AG09309 (cell line): ENCODE measurements at regions not wholly inside any gene's neighbourhood (a gene's known extent, or its start where the extent isn't known, plus 50 kb on each side); places are given as distances from the start of the nearest gene placed in this dataset.
"Not testable (repeated sequence)": the region's sequence is repeated elsewhere in the genome, so short reads cannot be mapped to it uniquely, and the experiment has no call there.

Experiments used
- DNase-seq: peaks from one replicate; pipeline ENCODE4 v3.0.0-alpha.2; 2010; ENCODE audit warnings: low read depth
- H3K4me3 ChIP-seq: 2 replicates; pipeline ENCODE4 v1.5.1; 2011; ENCODE audit warnings: mild to moderate bottlenecking, low read depth, low read length, moderate library complexity; ENCODE audit not compliant: control insufficient read depth
- TF ChIP-seq, protein P1 (sequence below): IDR thresholded peaks from 2 replicates; pipeline ENCODE4 v1.5.1; 2011; ENCODE audit warnings: mild to moderate bottlenecking, low read depth, low read length, inconsistent platforms; ENCODE audit not compliant: insufficient read depth, control insufficient read depth; ENCODE audit errors: missing control alignments

DNA sequence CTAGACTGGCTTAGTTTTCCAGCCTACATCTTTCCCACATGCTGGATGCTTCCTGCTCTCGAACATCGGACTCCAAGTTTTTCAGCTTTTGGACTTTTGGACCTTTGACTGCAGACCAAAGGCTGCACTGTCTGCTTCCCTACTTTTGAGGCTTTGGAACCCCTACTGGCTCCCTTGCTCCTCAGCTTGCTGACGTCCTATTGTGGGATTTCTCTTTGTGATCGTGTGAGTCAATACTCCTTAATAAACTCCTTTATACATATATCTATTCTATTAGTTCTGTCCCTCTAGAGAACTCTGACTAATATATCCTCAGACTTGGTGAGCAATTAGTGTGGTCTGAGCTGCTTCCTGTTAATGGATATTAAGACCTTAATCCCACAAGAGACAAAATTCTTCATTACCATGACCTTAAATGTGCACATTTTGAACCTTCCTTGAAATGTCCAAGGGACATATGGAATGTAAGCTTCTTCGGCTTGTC, 752.9 kb downstream of the CDH18 start:
- DNase-seq: no peak
- TF ChIP-seq, protein P1, sequence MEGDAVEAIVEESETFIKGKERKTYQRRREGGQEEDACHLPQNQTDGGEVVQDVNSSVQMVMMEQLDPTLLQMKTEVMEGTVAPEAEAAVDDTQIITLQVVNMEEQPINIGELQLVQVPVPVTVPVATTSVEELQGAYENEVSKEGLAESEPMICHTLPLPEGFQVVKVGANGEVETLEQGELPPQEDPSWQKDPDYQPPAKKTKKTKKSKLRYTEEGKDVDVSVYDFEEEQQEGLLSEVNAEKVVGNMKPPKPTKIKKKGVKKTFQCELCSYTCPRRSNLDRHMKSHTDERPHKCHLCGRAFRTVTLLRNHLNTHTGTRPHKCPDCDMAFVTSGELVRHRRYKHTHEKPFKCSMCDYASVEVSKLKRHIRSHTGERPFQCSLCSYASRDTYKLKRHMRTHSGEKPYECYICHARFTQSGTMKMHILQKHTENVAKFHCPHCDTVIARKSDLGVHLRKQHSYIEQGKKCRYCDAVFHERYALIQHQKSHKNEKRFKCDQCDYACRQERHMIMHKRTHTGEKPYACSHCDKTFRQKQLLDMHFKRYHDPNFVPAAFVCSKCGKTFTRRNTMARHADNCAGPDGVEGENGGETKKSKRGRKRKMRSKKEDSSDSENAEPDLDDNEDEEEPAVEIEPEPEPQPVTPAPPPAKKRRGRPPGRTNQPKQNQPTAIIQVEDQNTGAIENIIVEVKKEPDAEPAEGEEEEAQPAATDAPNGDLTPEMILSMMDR: no peak
- no peak overlapping the region for H3K4me3 ChIP-seq

DNA sequence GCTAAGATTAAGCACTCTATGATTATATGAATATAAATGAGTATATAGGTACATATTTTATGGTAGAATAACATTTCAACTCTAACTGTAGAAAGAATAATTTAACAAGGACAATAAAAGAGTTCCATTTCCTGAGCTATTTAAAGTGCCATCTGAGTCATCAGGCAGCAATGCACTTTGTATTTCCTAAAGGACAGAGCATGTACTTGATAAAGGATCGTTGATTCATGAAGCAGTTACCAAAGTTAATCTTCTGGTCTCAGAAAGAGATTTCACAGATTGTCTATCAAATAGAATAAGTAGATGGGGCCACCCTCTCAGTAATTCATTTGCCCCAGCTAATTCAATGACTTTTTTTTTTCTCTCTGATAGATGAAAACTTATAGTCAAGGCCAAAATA, 747.8 kb downstream of the CDH18 start:
- no peak overlapping the region for H3K4me3 ChIP-seq
- no peak for DNase-seq
- TF ChIP-seq, protein P1: no peak

DNA sequence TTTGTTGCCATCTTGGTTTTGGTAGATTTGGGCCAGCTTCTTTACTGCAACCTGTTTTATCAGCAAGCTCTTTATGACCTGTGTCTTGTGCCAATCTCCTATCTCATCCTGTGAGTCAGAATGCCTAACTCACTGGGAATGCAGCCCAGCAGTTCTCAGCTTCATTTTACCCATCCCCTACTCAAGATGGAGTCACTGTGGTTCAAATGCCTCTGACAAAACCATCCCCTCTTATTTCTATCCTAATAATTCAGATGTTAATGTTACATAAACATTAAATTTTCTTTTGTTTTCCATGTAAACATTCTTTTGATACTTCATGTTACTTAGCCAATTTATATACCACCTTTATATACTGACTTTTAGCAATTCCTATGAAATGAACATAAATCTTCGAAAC, 746.3 kb downstream of the CDH18 start:
- H3K4me3 ChIP-seq: no peak overlapping the region
- TF ChIP-seq, protein P1: no peak
- DNase-seq: no peak

DNA sequence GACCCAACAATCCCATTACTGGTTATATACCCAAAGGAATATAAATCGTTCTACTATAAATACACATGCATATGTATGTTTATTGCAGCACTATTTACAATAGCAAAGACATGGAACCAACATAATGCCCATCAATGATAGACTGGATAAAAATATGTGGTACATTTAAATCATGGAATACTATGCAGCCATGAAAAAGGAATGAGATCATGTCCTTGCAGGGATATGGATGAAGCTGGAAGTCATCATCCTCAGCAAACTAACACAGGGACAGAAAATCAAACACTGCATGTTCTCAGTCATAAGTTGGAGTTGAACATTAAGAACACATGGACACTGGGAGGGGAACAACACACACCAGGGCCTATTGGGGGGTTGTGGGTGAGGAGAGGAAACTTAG, 741.8 kb downstream of the CDH18 start:
- DNase-seq, H3K4me3 ChIP-seq: not testable (repeated sequence)

DNA sequence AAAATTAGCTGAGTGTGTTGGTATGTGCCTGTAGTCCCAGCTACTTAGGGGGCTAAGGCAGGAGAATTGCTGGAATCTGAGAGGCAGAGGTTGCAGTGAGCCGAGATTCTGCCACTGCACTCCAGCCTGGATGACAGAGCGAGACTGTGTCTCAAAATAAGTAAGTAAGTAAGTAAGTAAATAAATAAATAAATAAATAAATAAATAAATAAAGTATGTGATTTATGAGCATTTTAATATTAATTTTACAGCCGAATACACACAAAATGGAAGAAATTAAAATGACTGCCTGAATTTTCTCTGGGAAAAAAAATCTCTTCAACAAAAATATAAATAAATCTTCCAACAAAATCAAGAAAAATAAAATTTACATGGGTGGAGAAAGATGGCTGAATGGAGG, 740.7 kb downstream of the CDH18 start:
- TF ChIP-seq, protein P1: no peak
- no peak overlapping the region for H3K4me3 ChIP-seq
- no peak for DNase-seq

DNA sequence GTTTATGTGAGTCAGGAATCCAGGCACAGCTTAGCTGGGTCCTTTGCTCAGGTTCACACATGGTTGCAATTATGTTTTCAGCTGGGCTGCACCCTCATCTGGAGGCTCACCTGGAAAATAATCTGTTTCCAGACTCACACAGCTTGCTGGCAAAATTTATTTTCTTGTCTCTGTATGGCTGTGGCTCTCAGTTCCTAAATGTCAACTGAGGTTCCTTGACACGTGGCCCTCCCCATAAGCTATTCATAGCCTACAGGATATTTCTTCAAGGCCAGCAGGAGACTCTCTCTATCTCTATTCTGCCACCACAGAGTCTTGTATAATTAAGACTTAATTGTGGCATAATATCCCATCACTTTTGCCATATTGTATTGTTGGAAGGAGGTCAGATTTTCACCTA, 732.0 kb downstream of the CDH18 start:
- DNase-seq: no peak
- no peak overlapping the region for H3K4me3 ChIP-seq
- TF ChIP-seq, protein P1: no peak

DNA sequence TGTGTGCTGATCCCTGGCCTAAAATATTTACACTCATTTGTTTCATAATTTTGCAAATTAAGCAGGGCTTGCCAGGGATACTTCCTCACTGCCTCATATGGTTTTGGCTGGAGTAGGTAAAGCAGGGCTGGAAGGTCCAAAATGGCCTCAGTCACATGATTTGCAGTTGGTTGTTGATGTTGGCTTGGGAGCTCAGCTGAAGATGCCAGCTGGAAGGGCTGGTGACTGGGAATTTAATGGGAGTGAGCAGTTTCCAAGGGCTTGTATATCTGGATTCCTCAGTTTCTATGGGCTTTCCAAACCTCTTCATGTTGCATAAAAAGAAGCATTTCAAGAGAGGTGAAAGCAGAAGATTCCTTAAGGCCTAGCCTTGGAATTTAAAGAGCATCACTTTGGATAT, 729.3 kb downstream of the CDH18 start:
- TF ChIP-seq, protein P1: no peak
- no peak for DNase-seq
- no peak overlapping the region for H3K4me3 ChIP-seq
